HEK293 (cell line): ENCODE measurements at regions not wholly inside any gene's neighbourhood (a gene's known extent, or its start where the extent isn't known, plus 50 kb on each side); places are given as distances from the start of the nearest gene placed in this dataset.
"Not testable (repeated sequence)": the region's sequence is repeated elsewhere in the genome, so short reads cannot be mapped to it uniquely, and the experiment has no call there.

Experiments used
- CTCF ChIA-PET: fragments of 350-600 bp; formaldehyde crosslinking; extraction: SDS; loops from one replicate; lab custom pipeline; 2021; ENCODE audit warnings: antibody characterized with exemption; lab: Yijun Ruan, JAX
- POLR2A ChIA-PET: fragments of 300-600 bp; formaldehyde crosslinking; extraction: SDS; loops from one replicate; lab custom pipeline; 2020; ENCODE audit warnings: antibody characterized with exemption, inconsistent platforms; lab: Yijun Ruan, JAX
- H3K27ac ChIP-seq: fragments of 200-500 bp; sonication (Bioruptor generic); 2 replicates; pipeline ENCODE4 v1.5.1; 2014; ENCODE audit warnings: low read depth, low read length, control low read depth, inconsistent platforms; ENCODE audit errors: extremely low read depth
- H3K36me3 ChIP-seq, 2 experiments: fragments of 200-500 bp in 1 of 2; sonication (Bioruptor generic) in 1 of 2; 1 replicate in 1 of 2; 2 replicates in 1 of 2; pipeline ENCODE4 v1.5.1; 2014 to 2017; ENCODE audit warnings: inconsistent platforms in 2 of 2, low read length in 2 of 2; ENCODE audit not compliant: control insufficient read depth in 2 of 2, insufficient read depth in 1 of 2
- H3K4me1 ChIP-seq: fragments of 200-500 bp; sonication (Bioruptor generic); 2 replicates; pipeline ENCODE4 v1.5.1; 2014; ENCODE audit warnings: mild to moderate bottlenecking, low read length, inconsistent platforms; ENCODE audit not compliant: control insufficient read depth, insufficient read depth
- H3K4me3 ChIP-seq: 2 replicates; pipeline ENCODE4 v1.5.1; 2011; ENCODE audit warnings: low read depth, mild to moderate bottlenecking, control low read depth, low read length, moderate library complexity
- H3K9me3 ChIP-seq: fragments of 200-500 bp; sonication (Bioruptor generic); 2 replicates; pipeline ENCODE4 v1.5.1; 2014; ENCODE audit warnings: low read depth, low read length, inconsistent platforms; ENCODE audit not compliant: control insufficient read depth, insufficient read depth
- FEZF1 ChIP-seq: fragments of 450-650 bp; formaldehyde crosslinking; IDR thresholded peaks from 2 replicates; pipeline ENCODE4 v1.5.1; 2016; ENCODE audit warnings: missing biosample characterization, missing genetic modification characterization
- OVOL3 ChIP-seq: fragments of 450-650 bp; formaldehyde crosslinking; IDR thresholded peaks from 2 replicates; pipeline ENCODE4 v1.5.1; 2016; ENCODE audit warnings: missing biosample characterization, missing genetic modification characterization
- SETDB1 ChIP-seq: IDR thresholded peaks from one replicate; pipeline ENCODE4 v1.6.1; 2017; ENCODE audit warnings: mild to moderate bottlenecking, low read length, moderate library complexity, mixed read lengths; ENCODE audit not compliant: insufficient read length
- ZBTB1 ChIP-seq: fragments of 450-650 bp; formaldehyde crosslinking; IDR thresholded peaks from 2 replicates; pipeline ENCODE4 v1.5.1; 2016; ENCODE audit warnings: missing biosample characterization, missing genetic modification characterization
- ZNF121 ChIP-seq: fragments of 450-650 bp; formaldehyde crosslinking; IDR thresholded peaks from 2 replicates; pipeline ENCODE4 v1.5.1; 2016; ENCODE audit warnings: missing biosample characterization, missing genetic modification characterization
- ZNF132 ChIP-seq: fragments of 450-650 bp; formaldehyde crosslinking; IDR thresholded peaks from 2 replicates; pipeline ENCODE4 v1.5.1; 2017; ENCODE audit warnings: missing biosample characterization, missing genetic modification characterization, borderline replicate concordance
- ZNF146 ChIP-seq: fragments of 450-650 bp; formaldehyde crosslinking; IDR thresholded peaks from 2 replicates; pipeline ENCODE4 v1.5.1; 2016; ENCODE audit warnings: missing biosample characterization, missing genetic modification characterization
- ZNF341 ChIP-seq: fragments of 450-650 bp; formaldehyde crosslinking; IDR thresholded peaks from 2 replicates; pipeline ENCODE4; 2016; ENCODE audit warnings: low read depth, missing biosample characterization, missing genetic modification characterization
- ZNF354C ChIP-seq: fragments of 450-650 bp; formaldehyde crosslinking; IDR thresholded peaks from 2 replicates; pipeline ENCODE4 v1.5.1; 2016; ENCODE audit warnings: missing biosample characterization, missing genetic modification characterization, low read depth, borderline replicate concordance
- ZNF391 ChIP-seq: fragments of 450-650 bp; formaldehyde crosslinking; IDR thresholded peaks from 2 replicates; pipeline ENCODE4 v1.5.1; 2016; ENCODE audit warnings: low read depth, missing biosample characterization, missing genetic modification characterization, borderline replicate concordance
- ZNF394 ChIP-seq: fragments of 450-650 bp; formaldehyde crosslinking; IDR thresholded peaks from 2 replicates; pipeline ENCODE4 v1.5.1; 2016; ENCODE audit warnings: missing biosample characterization, missing genetic modification characterization, mild to moderate bottlenecking, moderate library complexity, borderline replicate concordance
- ZNF560 ChIP-seq: fragments of 450-650 bp; formaldehyde crosslinking; IDR thresholded peaks from 2 replicates; pipeline ENCODE4 v1.5.1; 2017; ENCODE audit warnings: missing biosample characterization, missing genetic modification characterization, borderline replicate concordance
- ZNF776 ChIP-seq: fragments of 450-650 bp; formaldehyde crosslinking; IDR thresholded peaks from 2 replicates; pipeline ENCODE4 v1.5.0; 2017; ENCODE audit warnings: missing biosample characterization, missing genetic modification characterization, borderline replicate concordance
- ZNF837 ChIP-seq: fragments of 450-650 bp; formaldehyde crosslinking; IDR thresholded peaks from 2 replicates; pipeline ENCODE4 v1.5.1; 2016; ENCODE audit warnings: missing biosample characterization, missing genetic modification characterization
- ZNF843 ChIP-seq: fragments of 450-650 bp; formaldehyde crosslinking; IDR thresholded peaks from 2 replicates; pipeline ENCODE4 v1.5.1; 2016; ENCODE audit warnings: missing biosample characterization, missing genetic modification characterization
- TF ChIP-seq, protein P1 (sequence below): fragments of 450-650 bp; formaldehyde crosslinking; IDR thresholded peaks from 2 replicates; pipeline ENCODE4 v1.5.1; 2016; ENCODE audit warnings: missing biosample characterization, missing genetic modification characterization
- TF ChIP-seq, protein P2 (sequence below): fragments of 450-650 bp; formaldehyde crosslinking; IDR thresholded peaks from 2 replicates; pipeline ENCODE4 v1.5.1; 2016; ENCODE audit warnings: missing biosample characterization, missing genetic modification characterization
- TF ChIP-seq, protein P3 (sequence below): fragments of 450-650 bp; formaldehyde crosslinking; IDR thresholded peaks from 2 replicates; pipeline ENCODE4 v1.5.1; 2016; ENCODE audit warnings: missing biosample characterization, missing genetic modification characterization
- TF ChIP-seq, protein P4 (sequence below): fragments of 450-650 bp; formaldehyde crosslinking; IDR thresholded peaks from 2 replicates; pipeline ENCODE4 v1.5.1; 2017; ENCODE audit warnings: missing biosample characterization, missing genetic modification characterization

DNA sequence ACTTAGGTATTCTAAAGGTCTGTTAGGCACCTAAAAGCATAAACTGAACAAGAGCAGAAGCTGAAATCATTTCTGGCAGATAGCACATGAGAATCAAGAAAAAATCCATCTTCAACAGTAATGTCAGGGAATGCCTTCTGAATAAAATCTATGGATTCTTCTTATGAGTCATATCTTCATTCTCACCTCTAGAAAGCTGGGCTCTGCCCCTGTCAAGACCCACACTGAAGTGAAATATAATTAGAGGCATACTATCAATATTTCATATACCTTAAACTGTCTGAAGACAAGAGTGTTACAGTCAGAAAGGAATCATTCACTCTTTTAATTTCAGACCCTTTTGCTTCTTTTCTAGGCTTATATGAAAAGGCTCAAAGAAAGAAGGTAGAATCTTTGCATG, 485.8 kb upstream of the PTCHD4 start:
- ChIA-PET POLR2A (no interaction called here), CTCF (no interaction called here)
- no peak overlapping the region for H3K27ac ChIP-seq
- H3K9me3 ChIP-seq = no peaks in the 10 kb centered on the region
- no peaks in the 10 kb centered on the region for H3K4me1 ChIP-seq
- H3K36me3 ChIP-seq = no peaks in the 10 kb centered on the region
- TF ChIP-seq ZNF121 (tag by site-specific recombination) (no peak), ZNF354C (no peak), ZNF394 (tag by site-specific recombination) (no peak), ZNF843 (no peak)
- TF ChIP-seq, protein P1, sequence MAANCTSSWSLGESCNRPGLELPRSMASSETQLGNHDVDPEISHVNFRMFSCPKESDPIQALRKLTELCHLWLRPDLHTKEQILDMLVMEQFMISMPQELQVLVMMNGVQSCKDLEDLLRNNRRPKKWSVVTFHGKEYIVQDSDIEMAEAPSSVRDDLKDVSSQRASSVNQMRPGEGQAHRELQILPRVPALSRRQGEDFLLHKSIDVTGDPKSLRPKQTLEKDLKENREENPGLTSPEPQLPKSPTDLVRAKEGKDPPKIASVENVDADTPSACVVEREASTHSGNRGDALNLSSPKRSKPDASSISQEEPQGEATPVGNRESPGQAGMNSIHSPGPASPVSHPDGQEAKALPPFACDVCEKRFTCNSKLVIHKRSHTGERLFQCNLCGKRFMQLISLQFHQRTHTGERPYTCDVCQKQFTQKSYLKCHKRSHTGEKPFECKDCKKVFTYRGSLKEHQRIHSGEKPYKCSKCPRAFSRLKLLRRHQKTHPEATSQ (tag by site-specific recombination) = no peak
- no peak overlapping the region for H3K4me3 ChIP-seq

DNA sequence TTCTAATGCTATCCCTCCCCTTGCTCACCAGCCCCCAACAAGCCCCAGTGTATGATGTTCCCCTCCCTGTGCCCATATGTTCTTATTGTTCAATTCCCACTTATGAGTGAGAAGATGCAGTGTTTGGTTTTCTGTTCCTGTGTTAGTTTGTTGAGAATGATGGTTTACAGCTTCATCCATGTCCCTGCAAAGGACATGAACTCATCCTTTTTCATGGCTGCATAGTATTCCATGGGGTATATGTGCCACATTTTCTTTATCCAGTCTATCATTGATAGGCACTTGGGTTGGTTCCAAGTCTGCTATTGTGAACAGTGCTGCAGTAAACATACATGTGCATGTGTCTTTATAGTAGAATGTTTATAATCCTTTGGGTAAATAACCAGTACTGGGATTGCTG, 480.2 kb upstream of the PTCHD4 start:
- CTCF ChIA-PET = not testable (repeated sequence)

DNA sequence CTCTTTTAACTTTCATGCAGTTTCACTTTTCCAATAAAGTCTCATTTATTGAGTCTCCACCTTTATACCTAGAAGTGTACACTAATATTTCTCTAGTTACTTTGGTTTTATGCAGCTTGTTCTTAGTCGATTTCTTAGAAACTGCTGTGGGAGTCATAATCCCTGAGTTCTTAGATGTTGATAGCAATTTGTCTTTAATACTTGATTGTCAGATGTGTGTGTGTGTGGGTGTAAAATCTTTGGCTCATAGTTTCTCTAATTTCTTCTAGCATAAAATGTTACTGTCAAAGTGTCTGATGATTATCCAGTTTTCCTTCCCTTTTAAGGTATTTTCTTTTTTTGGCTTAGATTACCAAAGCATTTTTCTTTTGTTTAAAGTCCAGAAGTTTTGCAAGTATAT, 473.8 kb upstream of the PTCHD4 start:
- H3K4me3 ChIP-seq = no peak overlapping the region
- no peaks in the 10 kb centered on the region for H3K4me1 ChIP-seq
- TF ChIP-seq, protein P2, sequence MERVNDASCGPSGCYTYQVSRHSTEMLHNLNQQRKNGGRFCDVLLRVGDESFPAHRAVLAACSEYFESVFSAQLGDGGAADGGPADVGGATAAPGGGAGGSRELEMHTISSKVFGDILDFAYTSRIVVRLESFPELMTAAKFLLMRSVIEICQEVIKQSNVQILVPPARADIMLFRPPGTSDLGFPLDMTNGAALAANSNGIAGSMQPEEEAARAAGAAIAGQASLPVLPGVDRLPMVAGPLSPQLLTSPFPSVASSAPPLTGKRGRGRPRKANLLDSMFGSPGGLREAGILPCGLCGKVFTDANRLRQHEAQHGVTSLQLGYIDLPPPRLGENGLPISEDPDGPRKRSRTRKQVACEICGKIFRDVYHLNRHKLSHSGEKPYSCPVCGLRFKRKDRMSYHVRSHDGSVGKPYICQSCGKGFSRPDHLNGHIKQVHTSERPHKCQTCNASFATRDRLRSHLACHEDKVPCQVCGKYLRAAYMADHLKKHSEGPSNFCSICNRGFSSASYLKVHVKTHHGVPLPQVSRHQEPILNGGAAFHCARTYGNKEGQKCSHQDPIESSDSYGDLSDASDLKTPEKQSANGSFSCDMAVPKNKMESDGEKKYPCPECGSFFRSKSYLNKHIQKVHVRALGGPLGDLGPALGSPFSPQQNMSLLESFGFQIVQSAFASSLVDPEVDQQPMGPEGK (tag by site-specific recombination) = no peak
- TF ChIP-seq ZNF394 (tag by site-specific recombination) = no peak
- no peak for TF ChIP-seq ZNF560 (tag by site-specific recombination)
- TF ChIP-seq OVOL3 (tag by site-specific recombination) = no peak
- no peak for TF ChIP-seq ZBTB1 (tag by site-specific recombination)
- TF ChIP-seq ZNF776 (tag by site-specific recombination) = no peak
- TF ChIP-seq FEZF1 (tag by site-specific recombination) = no peak
- TF ChIP-seq, protein P3, sequence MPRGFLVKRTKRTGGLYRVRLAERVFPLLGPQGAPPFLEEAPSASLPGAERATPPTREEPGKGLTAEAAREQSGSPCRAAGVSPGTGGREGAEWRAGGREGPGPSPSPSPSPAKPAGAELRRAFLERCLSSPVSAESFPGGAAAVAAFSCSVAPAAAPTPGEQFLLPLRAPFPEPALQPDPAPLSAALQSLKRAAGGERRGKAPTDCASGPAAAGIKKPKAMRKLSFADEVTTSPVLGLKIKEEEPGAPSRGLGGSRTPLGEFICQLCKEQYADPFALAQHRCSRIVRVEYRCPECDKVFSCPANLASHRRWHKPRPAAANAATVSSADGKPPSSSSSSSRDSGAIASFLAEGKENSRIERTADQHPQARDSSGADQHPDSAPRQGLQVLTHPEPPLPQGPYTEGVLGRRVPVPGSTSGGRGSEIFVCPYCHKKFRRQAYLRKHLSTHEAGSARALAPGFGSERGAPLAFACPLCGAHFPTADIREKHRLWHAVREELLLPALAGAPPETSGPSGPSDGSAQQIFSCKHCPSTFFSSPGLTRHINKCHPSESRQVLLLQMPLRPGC = no peak
- TF ChIP-seq ZNF391 = no peak
- TF ChIP-seq ZNF132 (tag by site-specific recombination) = no peak
- TF ChIP-seq SETDB1 = no peak
- TF ChIP-seq ZNF837 (tag by site-specific recombination) = no peak
- TF ChIP-seq ZNF341 = no peak
- TF ChIP-seq, protein P4, sequence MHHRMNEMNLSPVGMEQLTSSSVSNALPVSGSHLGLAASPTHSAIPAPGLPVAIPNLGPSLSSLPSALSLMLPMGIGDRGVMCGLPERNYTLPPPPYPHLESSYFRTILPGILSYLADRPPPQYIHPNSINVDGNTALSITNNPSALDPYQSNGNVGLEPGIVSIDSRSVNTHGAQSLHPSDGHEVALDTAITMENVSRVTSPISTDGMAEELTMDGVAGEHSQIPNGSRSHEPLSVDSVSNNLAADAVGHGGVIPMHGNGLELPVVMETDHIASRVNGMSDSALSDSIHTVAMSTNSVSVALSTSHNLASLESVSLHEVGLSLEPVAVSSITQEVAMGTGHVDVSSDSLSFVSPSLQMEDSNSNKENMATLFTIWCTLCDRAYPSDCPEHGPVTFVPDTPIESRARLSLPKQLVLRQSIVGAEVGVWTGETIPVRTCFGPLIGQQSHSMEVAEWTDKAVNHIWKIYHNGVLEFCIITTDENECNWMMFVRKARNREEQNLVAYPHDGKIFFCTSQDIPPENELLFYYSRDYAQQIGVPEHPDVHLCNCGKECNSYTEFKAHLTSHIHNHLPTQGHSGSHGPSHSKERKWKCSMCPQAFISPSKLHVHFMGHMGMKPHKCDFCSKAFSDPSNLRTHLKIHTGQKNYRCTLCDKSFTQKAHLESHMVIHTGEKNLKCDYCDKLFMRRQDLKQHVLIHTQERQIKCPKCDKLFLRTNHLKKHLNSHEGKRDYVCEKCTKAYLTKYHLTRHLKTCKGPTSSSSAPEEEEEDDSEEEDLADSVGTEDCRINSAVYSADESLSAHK (tag by site-specific recombination) = no peak
- H3K9me3 ChIP-seq = no peaks in the 10 kb centered on the region
- H3K27ac ChIP-seq = no peak overlapping the region
- POLR2A ChIA-PET = no interaction called here
- CTCF ChIA-PET = no interaction called here
- no peaks in the 10 kb centered on the region for H3K36me3 ChIP-seq

More for the DNA sequence above, 480.2 kb upstream of the PTCHD4 start:
- H3K4me1 ChIP-seq, POLR2A ChIA-PET, H3K9me3 ChIP-seq, H3K27ac ChIP-seq, H3K4me3 ChIP-seq, H3K36me3 ChIP-seq: not testable (repeated sequence)
- peak; percentile 87 for TF ChIP-seq ZNF146 (tag by site-specific recombination)
